Gastrocnemius medialis (tissue), 4 donors: ENCODE measurements at regions not wholly inside any gene's neighbourhood (a gene's known extent, or its start where the extent isn't known, plus 50 kb on each side); places are given as distances from the start of the nearest gene placed in this dataset.
"Not testable (repeated sequence)": the region's sequence is repeated elsewhere in the genome, so short reads cannot be mapped to it uniquely, and the experiment has no call there.

ENCODE experiments used
- ATAC-seq, 2 donors: fragments of 150-250 bp; one replicate each; pipeline ENCODE4 v1.9.1; 2016
- DNase-seq, 2 donors: peaks; one replicate each; pipeline ENCODE4 v3.0.0-alpha.2; 2019
- H3K27ac ChIP-seq, 4 donors: fragments of 200-600 bp; sonication (generic); 1 replicate in 1 of 4; 2 replicates in 3 of 4; pipeline ENCODE4 v1.5.1; 2016 to 2018; ENCODE audit warnings: mild to moderate bottlenecking in 2 of 4, moderate library complexity in 1 of 4
- H3K27me3 ChIP-seq, 3 donors: fragments of 200-600 bp; sonication (generic) in 2 of 3; 1 replicate in 1 of 3; 2 replicates in 2 of 3; pipeline versions ENCODE4 v1.5.1 to v1.6.0; 2016 to 2019; ENCODE audit warnings: mild to moderate bottlenecking in 1 of 3, moderate library complexity in 1 of 3
- H3K36me3 ChIP-seq, 2 donors: fragments of 200-600 bp; sonication (generic) in 1 of 2; one replicate each; pipeline ENCODE4 v1.5.1; 2017 to 2018
- H3K4me1 ChIP-seq, 2 donors: fragments of 200-600 bp; sonication (generic) in 1 of 2; one replicate each; pipeline ENCODE4 v1.5.1; 2016 to 2017; ENCODE audit warnings: mild to moderate bottlenecking in 2 of 2
- H3K4me3 ChIP-seq, 4 donors: fragments of 200-600 bp; sonication (generic) in 3 of 4; 1 replicate in 1 of 4; 2 replicates in 3 of 4; pipeline ENCODE4 v1.5.1; 2016 to 2019; ENCODE audit warnings: mild to moderate bottlenecking in 2 of 4
- H3K9me3 ChIP-seq, 3 donors: fragments of 200-600 bp; sonication (generic) in 2 of 3; 1 replicate in 1 of 3; 2 replicates in 2 of 3; pipeline ENCODE4 v1.5.1; 2016 to 2019
- CTCF ChIP-seq, 5 experiments: fragments of 450-650 bp in 3 of 5; fragments of 200-600 bp in 2 of 5; sonication (generic) in 2 of 5; IDR thresholded peaks in 4 of 5; conservative IDR thresholded peaks in 1 of 5; 1 replicate in 4 of 5; 2 replicates in 1 of 5; pipeline ENCODE4 v1.5.1; 2016 to 2019; ENCODE audit warnings: antibody characterized with exemption in 5 of 5, mild to moderate bottlenecking in 3 of 5, moderate library complexity in 3 of 5
- POLR2A ChIP-seq, 2 donors: fragments of 450-650 bp; IDR thresholded peaks; one replicate each; pipeline ENCODE4 v1.6.1; 2017; ENCODE audit warnings: antibody characterized with exemption in 2 of 2, mild to moderate bottlenecking in 2 of 2, moderate library complexity in 2 of 2
- in situ Hi-C, 4 donors: fragments of 200-750 bp; cut with MboI; loops; one replicate each; pipeline versions ENCODE4 v1.15.0 to v1.8.0; 2017; ENCODE audit warnings: low sequenced_read_pairs in 4 of 4
- intact Hi-C: fragments of 100-400 bp; cut with DNase I; formaldehyde crosslinking; loops from one replicate; pipeline ENCODE4 v1.15.1; 2023; ENCODE audit warnings: low total_unique reads

DNA sequence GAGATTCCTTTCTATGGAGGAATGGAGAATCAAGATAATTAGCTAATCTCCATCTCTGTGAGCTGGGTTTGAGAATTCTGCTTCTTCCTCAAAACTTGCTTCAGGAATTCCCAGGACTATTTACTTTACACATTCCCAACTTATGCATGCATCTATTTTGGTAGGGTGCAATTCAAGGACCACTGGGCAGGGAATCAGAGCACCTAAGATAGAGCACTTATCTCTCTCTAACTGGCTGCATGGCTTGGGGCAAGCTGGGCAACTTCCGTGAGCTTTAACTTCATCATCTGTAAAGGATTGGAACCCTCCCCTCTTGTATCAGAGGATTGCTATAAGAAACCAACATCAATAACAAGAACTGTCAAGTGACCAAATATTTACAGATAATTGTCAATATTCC, 160.2 kb downstream of the PDCD6IP start:
- no peak for TF ChIP-seq CTCF (IDR thresholded peaks at IDR 0.05 in 4 of 5, conservative IDR thresholded peaks at IDR 0.05 in 1 of 5)
- TF ChIP-seq POLR2A (IDR thresholded peaks at IDR 0.05): no peak
- no peak for ATAC-seq
- H3K36me3 ChIP-seq: no peaks in the 10 kb centered on the region
- H3K27ac ChIP-seq: no peak overlapping the region
- H3K27me3 ChIP-seq: no peaks in the 10 kb centered on the region
- no peaks in the 10 kb centered on the region for H3K4me1 ChIP-seq
- intact Hi-C loops: no loop called here
- no peaks in the 10 kb centered on the region for H3K9me3 ChIP-seq
- no peak for DNase-seq
- in situ Hi-C loops: no loop called here
- no peak overlapping the region for H3K4me3 ChIP-seq

DNA sequence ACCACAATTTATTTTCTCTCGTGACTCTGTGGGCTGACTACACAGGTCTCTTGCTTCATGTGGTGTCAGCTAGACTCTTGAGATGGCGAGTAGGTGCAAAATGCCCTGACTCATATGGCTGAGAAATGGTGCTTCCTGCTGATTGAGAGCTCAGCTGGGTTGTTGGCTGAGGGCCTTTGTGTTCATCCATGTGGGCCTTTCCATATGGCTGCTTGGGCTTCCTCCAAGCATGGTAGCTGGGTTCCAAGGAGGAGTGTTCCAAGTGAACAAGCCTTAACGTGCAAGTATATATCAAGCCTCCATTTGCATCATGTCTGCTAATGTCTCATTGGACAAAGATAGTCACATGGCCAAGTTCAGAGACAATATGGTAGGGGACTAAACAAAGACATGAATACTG, 164.0 kb downstream of the PDCD6IP start:
- Histone ChIP-seq H3K4me3 (no peak overlapping the region), H3K27ac (no peak overlapping the region), H3K27me3 (no peaks in the 10 kb centered on the region), H3K36me3 (no peaks in the 10 kb centered on the region), H3K9me3 (no peaks in the 10 kb centered on the region), H3K4me1 (no peaks in the 10 kb centered on the region)
- ATAC-seq (no peak), DNase-seq (no peak)
- in situ Hi-C loops: no loop called here
- TF ChIP-seq CTCF (IDR thresholded peaks at IDR 0.05 in 4 of 5, conservative IDR thresholded peaks at IDR 0.05 in 1 of 5) (no peak), POLR2A (IDR thresholded peaks at IDR 0.05) (no peak)
- intact Hi-C loops: no loop called here

DNA sequence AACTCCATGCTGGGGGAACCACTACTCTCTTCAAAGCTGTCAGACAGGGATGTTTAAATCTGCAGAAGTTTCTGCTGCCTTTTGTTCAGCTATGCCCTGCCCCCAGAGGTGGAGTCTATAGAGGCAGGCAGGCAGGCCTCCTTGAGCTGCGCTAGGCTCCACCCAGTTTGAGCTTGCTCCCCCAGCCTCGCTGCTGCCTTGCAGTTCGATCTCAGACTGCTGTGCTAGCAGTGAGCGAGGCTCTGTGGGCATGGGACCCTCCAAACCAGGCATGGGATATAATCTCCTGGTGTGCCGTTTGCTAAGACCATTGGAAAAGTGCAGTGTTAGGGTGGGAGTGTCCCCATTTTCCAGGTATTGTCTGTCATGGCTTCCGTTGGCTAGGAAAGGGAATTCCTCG, 171.8 kb downstream of the PDCD6IP start:
- H3K36me3 ChIP-seq, H3K27ac ChIP-seq, DNase-seq, intact Hi-C loops, H3K9me3 ChIP-seq, in situ Hi-C loops, H3K4me3 ChIP-seq, H3K4me1 ChIP-seq, ATAC-seq, H3K27me3 ChIP-seq: not testable (repeated sequence)

GRCh38 chr3:33971055-33971454, 172.6 kb downstream of the PDCD6IP start:
- intact Hi-C loops (no loop called here), in situ Hi-C loops (no loop called here)
- ATAC-seq (no peak), DNase-seq (no peak)
- TF ChIP-seq POLR2A (IDR thresholded peaks at IDR 0.05) (no peak), CTCF (IDR thresholded peaks at IDR 0.05 in 4 of 5, conservative IDR thresholded peaks at IDR 0.05 in 1 of 5) (no peak)
- H3K9me3 ChIP-seq: no peaks in the 10 kb centered on the region
- no peaks in the 10 kb centered on the region for H3K4me1 ChIP-seq
- no peak overlapping the region for H3K4me3 ChIP-seq
- no peak overlapping the region for H3K27ac ChIP-seq
- no peaks in the 10 kb centered on the region for H3K36me3 ChIP-seq
- no peaks in the 10 kb centered on the region for H3K27me3 ChIP-seq

DNA sequence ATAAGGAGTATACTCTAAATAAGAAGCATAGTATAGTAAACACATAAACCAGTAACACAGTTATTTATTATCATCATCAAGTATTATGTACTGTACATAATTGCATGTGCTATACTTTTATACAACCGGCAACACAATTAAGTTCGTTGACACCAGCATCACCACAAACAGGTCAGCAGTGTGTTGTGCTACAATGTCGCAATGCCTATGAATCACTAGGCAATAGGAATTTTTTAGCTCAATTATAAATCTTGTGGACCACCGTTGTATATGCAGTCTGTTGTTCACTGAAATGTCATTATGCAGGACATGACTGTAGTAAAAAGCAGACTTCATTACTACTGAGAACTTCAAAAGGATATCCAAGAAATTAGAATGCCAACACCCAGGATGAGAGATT, 177.0 kb downstream of the PDCD6IP start:
- no peaks in the 10 kb centered on the region for H3K9me3 ChIP-seq
- H3K27me3 ChIP-seq: no peaks in the 10 kb centered on the region
- ATAC-seq (no peak), DNase-seq (no peak)
- no peak for TF ChIP-seq POLR2A (IDR thresholded peaks at IDR 0.05)
- TF ChIP-seq CTCF (IDR thresholded peaks at IDR 0.05 in 4 of 5, conservative IDR thresholded peaks at IDR 0.05 in 1 of 5): no peak
- intact Hi-C loops: no loop called here
- H3K4me3 ChIP-seq: no peak overlapping the region
- H3K27ac ChIP-seq: no peak overlapping the region
- no peaks in the 10 kb centered on the region for H3K4me1 ChIP-seq
- in situ Hi-C loops: no loop called here
- no peaks in the 10 kb centered on the region for H3K36me3 ChIP-seq
